Neural cell (in vitro differentiated cells): ENCODE measurements at regions not wholly inside any gene's neighbourhood (a gene's known extent, or its start where the extent isn't known, plus 50 kb on each side); places are given as distances from the start of the nearest gene placed in this dataset.

Experiments used
- H2AFZ ChIP-seq: fragments of 200-600, 300-800 bp; sonication (generic), shearing (Covaris generic); 2 replicates; pipeline ENCODE4 v1.6.0; 2014; ENCODE audit warnings: low read depth, mild to moderate bottlenecking, antibody characterized with exemption, low read length, moderate library complexity
- H3F3A ChIP-seq: fragments of 200-600 bp; shearing (Covaris generic); 2 replicates; pipeline ENCODE4 v1.6.1; 2016; ENCODE audit warnings: mild to moderate bottlenecking, moderate library complexity, mixed read lengths, antibody characterized with exemption, low read length; ENCODE audit not compliant: insufficient read depth, poor library complexity, severe bottlenecking
- H3K27ac ChIP-seq: fragments of 200-600, 300-800 bp; sonication (generic), shearing (Covaris generic); 2 replicates; pipeline ENCODE4 v1.5.1; 2014; ENCODE audit warnings: mild to moderate bottlenecking, low read length, moderate library complexity
- H3K27me3 ChIP-seq: fragments of 300-800, 200-600 bp; sonication (generic), shearing (Covaris generic); 2 replicates; pipeline ENCODE4 v1.6.0; 2014; ENCODE audit warnings: mild to moderate bottlenecking, low read depth, low read length, moderate library complexity; ENCODE audit not compliant: insufficient read depth
- H3K36me3 ChIP-seq: fragments of 300-800, 200-600 bp; sonication (generic), shearing (Covaris generic); 2 replicates; pipeline ENCODE4 v1.5.1; 2014; ENCODE audit warnings: mild to moderate bottlenecking, antibody characterized with exemption, low read length, moderate library complexity; ENCODE audit not compliant: insufficient read depth
- H3K4me2 ChIP-seq: fragments of 300-800, 200-600 bp; sonication (generic), shearing (Covaris generic); 2 replicates; pipeline ENCODE4 v1.6.0; 2014; ENCODE audit warnings: mild to moderate bottlenecking, low read length
- H3K4me3 ChIP-seq: fragments of 300-800, 200-600 bp; sonication (generic), shearing (Covaris generic); 2 replicates; pipeline ENCODE4 v1.5.1; 2014; ENCODE audit warnings: mild to moderate bottlenecking, low read length, moderate library complexity
- H3K79me2 ChIP-seq: fragments of 200-600 bp; shearing (Covaris generic); replicated peaks from 2 replicates; pipeline ENCODE4 v1.6.0; 2014; ENCODE audit warnings: mild to moderate bottlenecking, low read length, moderate library complexity; ENCODE audit not compliant: insufficient read depth
- H3K9ac ChIP-seq: fragments of 300-800, 200-600 bp; sonication (generic), shearing (Covaris generic); 2 replicates; pipeline ENCODE4 v1.6.1; 2016; ENCODE audit warnings: mild to moderate bottlenecking, low read length, mixed read lengths
- H3K9me2 ChIP-seq: fragments of 200-600 bp; shearing (Covaris generic); 2 replicates; pipeline ENCODE4 v1.6.1; 2016; ENCODE audit warnings: mild to moderate bottlenecking, low read length, mixed read lengths; ENCODE audit not compliant: insufficient read depth
- H3K9me3 ChIP-seq: fragments of 200-600, 300-800 bp; sonication (generic), shearing (Covaris generic); 2 replicates; pipeline ENCODE4 v1.6.1; 2016; ENCODE audit warnings: mild to moderate bottlenecking, mixed run types, low read length, moderate library complexity, mixed read lengths
- H4K20me1 ChIP-seq: fragments of 200-600 bp; shearing (Covaris generic); 2 replicates; pipeline ENCODE4 v1.6.1; 2016; ENCODE audit warnings: mild to moderate bottlenecking, mixed run types; ENCODE audit not compliant: insufficient read depth
- EP300 ChIP-seq: fragments of 450-650 bp; conservative IDR thresholded peaks from 2 replicates; pipeline ENCODE4 v1.6.1; 2014; ENCODE audit warnings: antibody characterized with exemption, mild to moderate bottlenecking, moderate library complexity; ENCODE audit not compliant: poor library complexity, severe bottlenecking
- EZH2 ChIP-seq: fragments of 200-600, 300-800 bp; shearing (Covaris generic), sonication (generic); IDR thresholded peaks from 2 replicates; pipeline ENCODE4 v1.6.1; 2014; ENCODE audit warnings: antibody characterized with exemption, low read length, borderline replicate concordance, mild to moderate bottlenecking; ENCODE audit not compliant: insufficient read depth, poor library complexity, severe bottlenecking
- MXI1 ChIP-seq: fragments of 450-650 bp; conservative IDR thresholded peaks from 2 replicates; pipeline ENCODE4 v1.6.1; 2014; ENCODE audit warnings: antibody characterized with exemption, mild to moderate bottlenecking; ENCODE audit not compliant: poor library complexity, severe bottlenecking
- POLR2AphosphoS5 ChIP-seq: IDR thresholded peaks from 2 replicates; pipeline ENCODE4 v1.6.1; 2012
- RAD21 ChIP-seq: fragments of 450-650 bp; conservative IDR thresholded peaks from 2 replicates; pipeline ENCODE4 v1.6.1; 2014; ENCODE audit warnings: antibody characterized with exemption, mild to moderate bottlenecking, moderate library complexity
- SMC3 ChIP-seq: fragments of 450-650 bp; conservative IDR thresholded peaks from 2 replicates; pipeline ENCODE4 v1.6.1; 2014; ENCODE audit warnings: antibody characterized with exemption, mild to moderate bottlenecking, moderate library complexity; ENCODE audit not compliant: poor library complexity
- TAF1 ChIP-seq: IDR thresholded peaks from 2 replicates; pipeline ENCODE4 v1.6.1; 2012; ENCODE audit warnings: low read depth
- TF ChIP-seq, protein P1 (sequence below): IDR thresholded peaks from 2 replicates; pipeline ENCODE4 v1.6.1; 2012; ENCODE audit warnings: borderline replicate concordance
- TF ChIP-seq, protein P2 (sequence below): fragments of 450-650 bp; IDR thresholded peaks from 2 replicates; pipeline ENCODE4 v1.5.1; 2014; ENCODE audit warnings: antibody characterized with exemption, mild to moderate bottlenecking, moderate library complexity; ENCODE audit not compliant: poor library complexity, severe bottlenecking

DNA sequence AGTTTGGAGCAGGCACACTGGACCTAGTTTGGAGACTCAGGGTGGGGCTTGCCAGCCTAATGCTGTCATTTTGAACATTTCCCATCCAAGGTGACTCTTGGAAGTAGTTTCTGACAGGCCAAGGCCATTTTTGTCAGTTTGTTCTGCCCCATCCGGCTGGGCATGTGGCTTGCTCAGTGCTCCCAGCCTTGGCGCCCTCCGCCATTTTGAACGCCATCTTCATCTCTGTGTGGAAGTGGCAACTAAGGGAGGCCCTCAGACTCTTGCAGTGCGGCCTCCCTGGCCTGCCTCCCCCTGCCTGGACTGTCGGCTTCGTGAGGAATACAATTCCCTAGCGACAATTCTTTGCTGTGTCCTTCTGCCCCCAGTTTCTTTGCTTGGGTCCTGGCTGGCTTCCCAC lies 150.6 kb upstream of the RGMA start:
- no peaks in the 10 kb centered on the region for H3F3A ChIP-seq
- H4K20me1 ChIP-seq = no peaks in the 10 kb centered on the region
- H3K9ac ChIP-seq = no peak overlapping the region
- H3K4me2 ChIP-seq = no peak overlapping the region
- no peaks in the 10 kb centered on the region for H3K9me2 ChIP-seq
- no peak overlapping the region for H3K27ac ChIP-seq
- H3K79me2 ChIP-seq = no peaks in the 10 kb centered on the region
- H3K36me3 ChIP-seq = no peaks in the 10 kb centered on the region
- H3K27me3 ChIP-seq = no peaks in the 10 kb centered on the region
- no peak overlapping the region for H3K4me3 ChIP-seq
- no peak for TF ChIP-seq EP300
- TF ChIP-seq, protein P1, sequence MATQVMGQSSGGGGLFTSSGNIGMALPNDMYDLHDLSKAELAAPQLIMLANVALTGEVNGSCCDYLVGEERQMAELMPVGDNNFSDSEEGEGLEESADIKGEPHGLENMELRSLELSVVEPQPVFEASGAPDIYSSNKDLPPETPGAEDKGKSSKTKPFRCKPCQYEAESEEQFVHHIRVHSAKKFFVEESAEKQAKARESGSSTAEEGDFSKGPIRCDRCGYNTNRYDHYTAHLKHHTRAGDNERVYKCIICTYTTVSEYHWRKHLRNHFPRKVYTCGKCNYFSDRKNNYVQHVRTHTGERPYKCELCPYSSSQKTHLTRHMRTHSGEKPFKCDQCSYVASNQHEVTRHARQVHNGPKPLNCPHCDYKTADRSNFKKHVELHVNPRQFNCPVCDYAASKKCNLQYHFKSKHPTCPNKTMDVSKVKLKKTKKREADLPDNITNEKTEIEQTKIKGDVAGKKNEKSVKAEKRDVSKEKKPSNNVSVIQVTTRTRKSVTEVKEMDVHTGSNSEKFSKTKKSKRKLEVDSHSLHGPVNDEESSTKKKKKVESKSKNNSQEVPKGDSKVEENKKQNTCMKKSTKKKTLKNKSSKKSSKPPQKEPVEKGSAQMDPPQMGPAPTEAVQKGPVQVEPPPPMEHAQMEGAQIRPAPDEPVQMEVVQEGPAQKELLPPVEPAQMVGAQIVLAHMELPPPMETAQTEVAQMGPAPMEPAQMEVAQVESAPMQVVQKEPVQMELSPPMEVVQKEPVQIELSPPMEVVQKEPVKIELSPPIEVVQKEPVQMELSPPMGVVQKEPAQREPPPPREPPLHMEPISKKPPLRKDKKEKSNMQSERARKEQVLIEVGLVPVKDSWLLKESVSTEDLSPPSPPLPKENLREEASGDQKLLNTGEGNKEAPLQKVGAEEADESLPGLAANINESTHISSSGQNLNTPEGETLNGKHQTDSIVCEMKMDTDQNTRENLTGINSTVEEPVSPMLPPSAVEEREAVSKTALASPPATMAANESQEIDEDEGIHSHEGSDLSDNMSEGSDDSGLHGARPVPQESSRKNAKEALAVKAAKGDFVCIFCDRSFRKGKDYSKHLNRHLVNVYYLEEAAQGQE = no peak
- TF ChIP-seq, protein P2, sequence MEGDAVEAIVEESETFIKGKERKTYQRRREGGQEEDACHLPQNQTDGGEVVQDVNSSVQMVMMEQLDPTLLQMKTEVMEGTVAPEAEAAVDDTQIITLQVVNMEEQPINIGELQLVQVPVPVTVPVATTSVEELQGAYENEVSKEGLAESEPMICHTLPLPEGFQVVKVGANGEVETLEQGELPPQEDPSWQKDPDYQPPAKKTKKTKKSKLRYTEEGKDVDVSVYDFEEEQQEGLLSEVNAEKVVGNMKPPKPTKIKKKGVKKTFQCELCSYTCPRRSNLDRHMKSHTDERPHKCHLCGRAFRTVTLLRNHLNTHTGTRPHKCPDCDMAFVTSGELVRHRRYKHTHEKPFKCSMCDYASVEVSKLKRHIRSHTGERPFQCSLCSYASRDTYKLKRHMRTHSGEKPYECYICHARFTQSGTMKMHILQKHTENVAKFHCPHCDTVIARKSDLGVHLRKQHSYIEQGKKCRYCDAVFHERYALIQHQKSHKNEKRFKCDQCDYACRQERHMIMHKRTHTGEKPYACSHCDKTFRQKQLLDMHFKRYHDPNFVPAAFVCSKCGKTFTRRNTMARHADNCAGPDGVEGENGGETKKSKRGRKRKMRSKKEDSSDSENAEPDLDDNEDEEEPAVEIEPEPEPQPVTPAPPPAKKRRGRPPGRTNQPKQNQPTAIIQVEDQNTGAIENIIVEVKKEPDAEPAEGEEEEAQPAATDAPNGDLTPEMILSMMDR = no peak
- TF ChIP-seq SMC3 = no peak
- TF ChIP-seq POLR2AphosphoS5 = no peak
- TF ChIP-seq EZH2 = no peak
- TF ChIP-seq RAD21 = no peak
- TF ChIP-seq MXI1 = no peak
- no peak for TF ChIP-seq TAF1
- no peak overlapping the region for H2AFZ ChIP-seq
- no peaks in the 10 kb centered on the region for H3K9me3 ChIP-seq

DNA sequence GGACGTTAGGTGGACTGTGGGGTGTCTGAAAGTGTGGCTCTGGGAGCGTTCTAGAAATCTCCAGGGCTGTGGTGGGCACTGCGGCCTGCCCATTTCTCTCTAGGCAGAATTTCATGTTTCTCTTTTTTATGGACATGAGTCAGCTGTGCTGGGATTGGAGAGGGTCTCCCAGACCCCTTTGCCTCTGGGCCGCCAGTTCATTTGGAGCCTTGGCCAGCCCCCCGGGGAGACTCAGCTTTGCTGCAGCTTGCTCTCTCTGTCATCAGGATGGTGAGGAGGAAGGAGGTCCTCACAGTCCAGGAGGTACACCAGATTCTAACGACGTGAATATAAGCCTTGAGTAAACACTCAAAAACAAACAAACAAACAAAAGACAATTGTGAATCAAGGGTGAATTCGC lies 149.6 kb upstream of the RGMA start:
- H3K4me3 ChIP-seq = no peak overlapping the region
- H3K36me3 ChIP-seq = no peaks in the 10 kb centered on the region
- no peaks in the 10 kb centered on the region for H3K9me3 ChIP-seq
- TF ChIP-seq EP300 = no peak
- no peak for TF ChIP-seq SMC3
- no peak for TF ChIP-seq TAF1
- no peak for TF ChIP-seq EZH2
- TF ChIP-seq MXI1 = no peak
- TF ChIP-seq RAD21 = no peak
- TF ChIP-seq, protein P1 = no peak
- TF ChIP-seq POLR2AphosphoS5 = no peak
- TF ChIP-seq, protein P2 = no peak
- H3K9ac ChIP-seq = no peak overlapping the region
- no peaks in the 10 kb centered on the region for H3F3A ChIP-seq
- H3K9me2 ChIP-seq = no peaks in the 10 kb centered on the region
- no peaks in the 10 kb centered on the region for H3K27me3 ChIP-seq
- no peaks in the 10 kb centered on the region for H4K20me1 ChIP-seq
- H3K27ac ChIP-seq = no peak overlapping the region
- no peaks in the 10 kb centered on the region for H3K79me2 ChIP-seq
- H2AFZ ChIP-seq = no peak overlapping the region
- no peak overlapping the region for H3K4me2 ChIP-seq
